GM12891 (cell line): ENCODE measurements at regions not wholly inside any gene's neighbourhood (a gene's known extent, or its start where the extent isn't known, plus 50 kb on each side); places are given as distances from the start of the nearest gene placed in this dataset.

Experiments used
- PAX5 ChIP-seq: IDR thresholded peaks from 2 replicates; pipeline ENCODE4 v1.6.1; 2011; ENCODE audit warnings: low read length, moderate library complexity, mild to moderate bottlenecking; ENCODE audit not compliant: insufficient read depth, severe bottlenecking
- POLR2A ChIP-seq: IDR thresholded peaks from 2 replicates; pipeline ENCODE4 v1.6.1; 2011; ENCODE audit warnings: low read depth, low read length, control low read depth
- POLR2AphosphoS5 ChIP-seq: IDR thresholded peaks from 2 replicates; pipeline ENCODE4 v1.6.1; 2011; ENCODE audit warnings: low read depth, low read length, control low read depth
- POU2F2 ChIP-seq: IDR thresholded peaks from 2 replicates; pipeline ENCODE4 v1.6.1; 2011; ENCODE audit warnings: low read depth, mild to moderate bottlenecking, control low read depth, low read length, moderate library complexity
- SPI1 ChIP-seq: IDR thresholded peaks from 2 replicates; pipeline ENCODE4 v1.6.1; 2011; ENCODE audit warnings: low read depth, low read length, control low read depth
- TAF1 ChIP-seq: IDR thresholded peaks from 2 replicates; pipeline ENCODE4 v1.6.1; 2011; ENCODE audit warnings: low read depth, low read length, control low read depth

GRCh38 chr5:124923131-124923530 lies 176.7 kb upstream of the ZNF608 start:
- TF ChIP-seq POLR2A (no peak), POLR2AphosphoS5 (no peak), SPI1 (no peak), POU2F2 (no peak), TAF1 (no peak), PAX5 (no peak)
